Thyroid gland (tissue), 4 donors: ENCODE measurements at regions not wholly inside any gene's neighbourhood (a gene's known extent, or its start where the extent isn't known, plus 50 kb on each side); places are given as distances from the start of the nearest gene placed in this dataset.

ENCODE experiments used
- CTCF ChIP-seq, 6 experiments: fragments of 200-600 bp in 3 of 6; fragments of 450-650 bp in 3 of 6; sonication (generic) in 3 of 6; IDR thresholded peaks; one replicate each; pipeline ENCODE4 v1.5.1; 2016 to 2019; ENCODE audit warnings: antibody characterized with exemption in 6 of 6, mild to moderate bottlenecking in 2 of 6, inconsistent platforms in 1 of 6, moderate library complexity in 1 of 6
- POLR2A ChIP-seq, 2 donors: fragments of 450-650 bp; IDR thresholded peaks; one replicate each; pipeline ENCODE4 v1.6.1; 2017; ENCODE audit warnings: antibody characterized with exemption in 2 of 2, mild to moderate bottlenecking in 2 of 2, moderate library complexity in 1 of 2

GRCh38 chr5:89936576-89936975 is 473.0 kb downstream of the CETN3 start:
- TF ChIP-seq CTCF (IDR thresholded peaks at IDR 0.05) (no peak), POLR2A (IDR thresholded peaks at IDR 0.05) (no peak)
